ENCODE measurements at regions not wholly inside any gene's neighbourhood (a gene's known extent, or its start where the extent isn't known, plus 50 kb on each side); places are given as distances from the start of the nearest gene placed in this dataset.

DNA sequence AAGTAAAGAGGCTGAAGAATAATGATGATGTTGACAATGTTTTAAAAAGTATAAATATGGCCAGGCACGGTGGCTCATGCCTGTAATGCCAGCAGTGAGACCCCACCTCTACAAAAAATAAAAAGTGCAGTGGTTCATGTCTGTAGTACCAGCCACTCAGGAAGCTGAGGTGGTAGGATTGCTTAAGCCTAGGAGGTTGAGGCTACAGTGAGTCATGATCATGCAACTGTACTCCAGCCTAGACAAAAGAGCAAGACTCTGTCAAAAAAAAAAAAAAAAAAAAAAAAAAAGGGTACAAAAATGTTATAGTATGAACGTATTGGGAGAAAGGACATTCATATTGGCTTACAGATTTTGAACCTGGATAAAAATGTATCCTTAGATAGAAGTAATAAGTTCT lies 543.1 kb upstream of the IRAK1BP1 start:
- WGBS (ENCODE audit: low lambda C conversion rate), result 42% methylated on average over 2 of the region's 2 CpGs
- H3K36me3 ChIP-seq (replicated peaks in 1 of 2; ENCODE audit: control insufficient read depth in 1 of 2, insufficient read depth in 2 of 2, low read length in 1 of 2), result no peaks in the 10 kb centered on the region
- H3K9ac ChIP-seq, result no peak overlapping the region
- H3K4me1 ChIP-seq (ENCODE audit: control insufficient read depth in 1 of 2, insufficient read depth in 2 of 2, low read depth in 1 of 2, low read length in 1 of 2), result no peaks in the 10 kb centered on the region
- ChIA-PET POLR2A (no interaction called here), CTCF (no interaction called here)
- H3K79me2 ChIP-seq (ENCODE audit: insufficient read depth), result no peaks in the 10 kb centered on the region
- no peaks in the 10 kb centered on the region for H3K9me3 ChIP-seq
- no peak for DNase-seq
- H3K4me2 ChIP-seq, result no peak overlapping the region
- no peak overlapping the region for H3K27ac ChIP-seq (ENCODE audit: low read depth in 2 of 2, low read length in 1 of 2)
- H4K20me1 ChIP-seq (ENCODE audit: insufficient read depth), result no peaks in the 10 kb centered on the region
- H2AFZ ChIP-seq (ENCODE audit: low read depth), result no peak overlapping the region
- no peaks in the 10 kb centered on the region for H3K9me2 ChIP-seq
- no peaks in the 10 kb centered on the region for H3K27me3 ChIP-seq (ENCODE audit: insufficient read depth)
- no peak for TF ChIP-seq ELF1 (IDR thresholded peaks at IDR 0.05)
- TF ChIP-seq POLR2AphosphoS5 (IDR thresholded peaks at IDR 0.05; ENCODE audit: low read depth, low read length), result no peak
- TF ChIP-seq NRF1 (IDR thresholded peaks at IDR 0.05; ENCODE audit: low read depth, low read length), result no peak
- TF ChIP-seq MXI1 (IDR thresholded peaks at IDR 0.05; ENCODE audit: low read depth, low read length), result no peak
- TF ChIP-seq MEF2A (IDR thresholded peaks at IDR 0.05; ENCODE audit: borderline replicate concordance, low read depth), result no peak
- no peak for TF ChIP-seq USF2 (IDR thresholded peaks at IDR 0.05; ENCODE audit: borderline replicate concordance, low read depth, low read length)
- no peak for TF ChIP-seq TAF1 (IDR thresholded peaks at IDR 0.05; ENCODE audit: borderline replicate concordance, low read depth, low read length)
- TF ChIP-seq GABPA (IDR thresholded peaks at IDR 0.05; ENCODE audit: low read depth), result no peak
- no peak for TF ChIP-seq ZBTB33 (IDR thresholded peaks at IDR 0.05; ENCODE audit: borderline replicate concordance, low read depth)
- no peak for TF ChIP-seq FOSL2 (IDR thresholded peaks at IDR 0.05; ENCODE audit: borderline replicate concordance, low read depth)
- TF ChIP-seq GATA2 (CRISPR knock-in tag; IDR thresholded peaks at IDR 0.05), result no peak
- no peak overlapping the region for H3K4me3 ChIP-seq (ENCODE audit: low read depth in 2 of 2, low read length in 1 of 2)
- H3F3A ChIP-seq (replicated peaks; ENCODE audit: insufficient read depth), result no peaks in the 10 kb centered on the region

DNA sequence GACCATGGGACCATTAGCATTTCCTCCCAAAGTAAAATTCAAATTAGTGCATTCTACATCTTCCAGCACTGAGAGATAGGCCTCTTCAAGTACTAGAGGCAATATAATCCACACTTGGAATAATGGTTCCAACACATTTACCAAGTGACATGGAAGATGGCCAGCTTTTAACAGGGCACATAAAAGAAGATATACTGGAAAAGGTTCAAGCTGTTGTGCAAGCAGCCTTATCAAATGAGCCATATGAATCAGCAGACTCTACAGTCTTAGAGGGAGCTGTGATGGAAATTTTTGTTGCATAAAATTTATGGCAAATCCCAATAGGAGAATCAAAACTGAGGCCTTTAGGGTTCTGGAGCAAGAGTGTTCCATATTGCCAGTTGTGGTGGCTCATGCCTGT lies 526.6 kb upstream of the IRAK1BP1 start:
- Histone ChIP-seq H3K9me2 (no peaks in the 10 kb centered on the region), H2AFZ (ENCODE audit: low read depth) (no peak overlapping the region), H3K9me3 (no peaks in the 10 kb centered on the region), H4K20me1 (ENCODE audit: insufficient read depth) (no peaks in the 10 kb centered on the region), H3F3A (replicated peaks; ENCODE audit: insufficient read depth) (no peaks in the 10 kb centered on the region), H3K27ac (ENCODE audit: low read depth in 2 of 2, low read length in 1 of 2) (no peak overlapping the region), H3K4me2 (no peak overlapping the region), H3K4me3 (ENCODE audit: low read depth in 2 of 2, low read length in 1 of 2) (no peak overlapping the region), H3K36me3 (replicated peaks in 1 of 2; ENCODE audit: control insufficient read depth in 1 of 2, insufficient read depth in 2 of 2, low read length in 1 of 2) (no peaks in the 10 kb centered on the region), H3K9ac (no peak overlapping the region), H3K4me1 (ENCODE audit: control insufficient read depth in 1 of 2, insufficient read depth in 2 of 2, low read depth in 1 of 2, low read length in 1 of 2) (no peaks in the 10 kb centered on the region), H3K79me2 (ENCODE audit: insufficient read depth) (no peaks in the 10 kb centered on the region), H3K27me3 (ENCODE audit: insufficient read depth) (no peaks in the 10 kb centered on the region)
- POLR2A ChIA-PET, result no interaction called here
- TF ChIP-seq RCOR1 (IDR thresholded peaks at IDR 0.05; ENCODE audit: low read length), result no peak
- TF ChIP-seq SIN3A (IDR thresholded peaks at IDR 0.05; ENCODE audit: borderline replicate concordance, low read depth, low read length), result no peak
- TF ChIP-seq MEF2A (IDR thresholded peaks at IDR 0.05; ENCODE audit: borderline replicate concordance, low read depth), result no peak
- TF ChIP-seq, protein P1, sequence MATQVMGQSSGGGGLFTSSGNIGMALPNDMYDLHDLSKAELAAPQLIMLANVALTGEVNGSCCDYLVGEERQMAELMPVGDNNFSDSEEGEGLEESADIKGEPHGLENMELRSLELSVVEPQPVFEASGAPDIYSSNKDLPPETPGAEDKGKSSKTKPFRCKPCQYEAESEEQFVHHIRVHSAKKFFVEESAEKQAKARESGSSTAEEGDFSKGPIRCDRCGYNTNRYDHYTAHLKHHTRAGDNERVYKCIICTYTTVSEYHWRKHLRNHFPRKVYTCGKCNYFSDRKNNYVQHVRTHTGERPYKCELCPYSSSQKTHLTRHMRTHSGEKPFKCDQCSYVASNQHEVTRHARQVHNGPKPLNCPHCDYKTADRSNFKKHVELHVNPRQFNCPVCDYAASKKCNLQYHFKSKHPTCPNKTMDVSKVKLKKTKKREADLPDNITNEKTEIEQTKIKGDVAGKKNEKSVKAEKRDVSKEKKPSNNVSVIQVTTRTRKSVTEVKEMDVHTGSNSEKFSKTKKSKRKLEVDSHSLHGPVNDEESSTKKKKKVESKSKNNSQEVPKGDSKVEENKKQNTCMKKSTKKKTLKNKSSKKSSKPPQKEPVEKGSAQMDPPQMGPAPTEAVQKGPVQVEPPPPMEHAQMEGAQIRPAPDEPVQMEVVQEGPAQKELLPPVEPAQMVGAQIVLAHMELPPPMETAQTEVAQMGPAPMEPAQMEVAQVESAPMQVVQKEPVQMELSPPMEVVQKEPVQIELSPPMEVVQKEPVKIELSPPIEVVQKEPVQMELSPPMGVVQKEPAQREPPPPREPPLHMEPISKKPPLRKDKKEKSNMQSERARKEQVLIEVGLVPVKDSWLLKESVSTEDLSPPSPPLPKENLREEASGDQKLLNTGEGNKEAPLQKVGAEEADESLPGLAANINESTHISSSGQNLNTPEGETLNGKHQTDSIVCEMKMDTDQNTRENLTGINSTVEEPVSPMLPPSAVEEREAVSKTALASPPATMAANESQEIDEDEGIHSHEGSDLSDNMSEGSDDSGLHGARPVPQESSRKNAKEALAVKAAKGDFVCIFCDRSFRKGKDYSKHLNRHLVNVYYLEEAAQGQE (IDR thresholded peaks at IDR 0.05; ENCODE audit: low read depth, low read length), result no peak
- TF ChIP-seq JUND (IDR thresholded peaks at IDR 0.05), result no peak
- no peak for TF ChIP-seq IRF3 (IDR thresholded peaks at IDR 0.05; ENCODE audit: low read depth, low read length)
- no peak for TF ChIP-seq POLR2AphosphoS5 (IDR thresholded peaks at IDR 0.05; ENCODE audit: low read depth, low read length)
- no peak for TF ChIP-seq TAF1 (IDR thresholded peaks at IDR 0.05; ENCODE audit: borderline replicate concordance, low read depth, low read length)
- TF ChIP-seq MXI1 (IDR thresholded peaks at IDR 0.05; ENCODE audit: low read depth, low read length), result no peak
- no peak for DNase-seq
- CTCF ChIA-PET, result no interaction called here
